ENCODE measurements at regions not wholly inside any gene's neighbourhood (a gene's known extent, or its start where the extent isn't known, plus 50 kb on each side); places are given as distances from the start of the nearest gene placed in this dataset.

- Histone ChIP-seq H3K9me1 (ENCODE audit: insufficient read depth, low read length) (no peaks in the 10 kb centered on the region), H3K56ac (ENCODE audit: extremely low read depth, insufficient read depth, low read length) (no peak overlapping the region), H3K27ac (ENCODE audit: insufficient read depth, low read length) (no peak overlapping the region), H3K23ac (ENCODE audit: low read depth, low read length) (no peak overlapping the region), H3K9me3 (ENCODE audit: control insufficient read depth, insufficient read depth, low read length) (peaks cover 9% of the 10 kb centered on the region), H2AK5ac (ENCODE audit: low read depth, low read length) (no peak overlapping the region), H3K36me3 (ENCODE audit: control insufficient read depth, insufficient read depth, low read length) (no peaks in the 10 kb centered on the region), H2AFZ (replicated peaks; ENCODE audit: low read length, poor library complexity) (no peak overlapping the region), H3K79me1 (ENCODE audit: low read depth in 1 of 2, low read length in 2 of 2) (no peaks in the 10 kb centered on the region), H2AK9ac (replicated peaks; ENCODE audit: low read depth, low read length, poor library complexity) (no peak overlapping the region), H2BK15ac (ENCODE audit: low read depth, low read length) (no peak overlapping the region), H3K18ac (ENCODE audit: low read depth, low read length) (no peak overlapping the region), H3K9ac (ENCODE audit: low read depth, low read length) (no peak overlapping the region), H2BK120ac (ENCODE audit: low read depth, low read length) (no peak overlapping the region), H3K27me3 (ENCODE audit: control insufficient read depth, insufficient read depth, low read length) (no peaks in the 10 kb centered on the region), H4K5ac (ENCODE audit: low read depth, low read length) (no peak overlapping the region), H3K4me1 (ENCODE audit: control insufficient read depth, insufficient read depth, low read length) (no peaks in the 10 kb centered on the region), H4K91ac (ENCODE audit: insufficient read depth, low read depth, low read length) (no peak overlapping the region), H2BK20ac (ENCODE audit: low read depth, low read length) (no peak overlapping the region), H3K14ac (replicated peaks; ENCODE audit: low read depth, low read length) (no peak overlapping the region), H3K4ac (ENCODE audit: low read depth, low read length) (no peak overlapping the region), H4K8ac (ENCODE audit: low read depth in 2 of 2, low read length in 2 of 2) (no peak overlapping the region), H3K4me2 (ENCODE audit: low read depth, low read length) (no peak overlapping the region), H3K4me3 (ENCODE audit: insufficient read depth, low read depth, low read length) (no peak overlapping the region), H4K20me1 (ENCODE audit: insufficient read depth, low read length) (no peaks in the 10 kb centered on the region), H2BK5ac (ENCODE audit: low read depth, low read length, poor library complexity, severe bottlenecking) (no peak overlapping the region)
- ChIA-PET POLR2A (ENCODE audit: unreplicated experiment) (no interaction called here), CTCF (interaction anchor here (0.8 kb wide), 1 partner anchor 10 kb away, joined by 3 read pairs; no protein-coding TSS in a partner anchor)
- TF ChIP-seq BHLHE40 (IDR thresholded peaks at IDR 0.05; ENCODE audit: low read depth, low read length) = no peak
- dilution Hi-C loops (cut with HindIII; ENCODE audit: low sequenced_read_pairs, unreplicated experiment) = no loop called here
- ATAC-seq (ENCODE audit: low read depth) = no peak
- no peak for DNase-seq
- in situ Hi-C loops (cut with MboI; ENCODE audit: low sequenced_read_pairs) = no loop called here
- BruUV-seq (replicated peaks) = no TSS peak
- intact Hi-C loops (cut with micrococcal nuclease) = no loop called here
Observed at GRCh38 chr17:54418467-54418866, 482.2 kb upstream of the TOM1L1 start.

Measured in IMR-90 (cell line).